Brain microvascular endothelial cell (primary cell): ENCODE measurements at regions not wholly inside any gene's neighbourhood (a gene's known extent, or its start where the extent isn't known, plus 50 kb on each side); places are given as distances from the start of the nearest gene placed in this dataset.
A peak's percentile ranks its signal among the peaks of the same experiment; 100 is the strongest.

Experiments
- DNase-seq: peaks from one replicate; pipeline ENCODE4 v3.0.0-alpha.2; 2020
- H3K27ac ChIP-seq: fragments of 250-450 bp; sonication (Bioruptor Pico); 2 replicates; pipeline ENCODE4 v1.5.1; 2020; ENCODE audit warnings: mild to moderate bottlenecking, moderate library complexity
- H3K27me3 ChIP-seq: fragments of 250-450 bp; sonication (Bioruptor Pico); replicated peaks from 2 replicates; pipeline ENCODE4 v1.5.1; 2020; ENCODE audit warnings: mild to moderate bottlenecking
- H3K36me3 ChIP-seq: fragments of 250-450 bp; sonication (Bioruptor Pico); replicated peaks from 2 replicates; pipeline ENCODE4 v1.5.1; 2020; ENCODE audit warnings: mild to moderate bottlenecking
- H3K4me3 ChIP-seq: 2 replicates; pipeline ENCODE4 v1.5.1; 2011; ENCODE audit warnings: low read depth, mild to moderate bottlenecking, control low read depth, low read length, moderate library complexity
- CTCF ChIP-seq: IDR thresholded peaks from 2 replicates; pipeline ENCODE4 v1.5.1; 2011; ENCODE audit warnings: low read depth, mild to moderate bottlenecking, moderate library complexity, low read length, control low read depth, inconsistent platforms; ENCODE audit errors: missing control alignments
- in situ Hi-C: cut with HindIII; loops from 2 replicates; pipeline ENCODE4 v1.10.0; 2017; ENCODE audit warnings: low sequenced_read_pairs, low pct_ligation_motif_present

GRCh38 chr5:71884926-71885325 is 165.9 kb downstream of the CARTPT start:
- no peak for DNase-seq
- Histone ChIP-seq H3K36me3 (no peaks in the 10 kb centered on the region), H3K4me3 (no peak overlapping the region), H3K27me3 (no peaks in the 10 kb centered on the region), H3K27ac (no peak overlapping the region)
- TF ChIP-seq CTCF: no peak
- in situ Hi-C loops: no loop called here

- in situ Hi-C loops: no loop called here
- no peaks in the 10 kb centered on the region for H3K27me3 ChIP-seq
- no peak for DNase-seq
- no peak overlapping the region for H3K4me3 ChIP-seq
- no peak for TF ChIP-seq CTCF
- no peak overlapping the region for H3K27ac ChIP-seq
- H3K36me3 ChIP-seq: no peaks in the 10 kb centered on the region
Measured at GRCh38 chr5:71886406-71886805, 167.3 kb downstream of the CARTPT start.

GRCh38 chr5:71887680-71888079 is 168.6 kb downstream of the CARTPT start:
- H3K4me3 ChIP-seq: no peak overlapping the region

GRCh38 chr5:71891406-71891805 is 172.3 kb downstream of the CARTPT start:
- TF ChIP-seq CTCF: no peak
- H3K4me3 ChIP-seq: no peak overlapping the region
- no peaks in the 10 kb centered on the region for H3K36me3 ChIP-seq
- no peaks in the 10 kb centered on the region for H3K27me3 ChIP-seq
- H3K27ac ChIP-seq: no peak overlapping the region
- DNase-seq: no peak
- in situ Hi-C loops: no loop called here

More at GRCh38 chr5:71887680-71888079, 168.6 kb downstream of the CARTPT start:
- DNase-seq: peak; percentile 79
- Histone ChIP-seq H3K27ac (peak overlapping the region; percentile 3), H3K27me3 (no peaks in the 10 kb centered on the region), H3K36me3 (no peaks in the 10 kb centered on the region)
- TF ChIP-seq CTCF: no peak
- in situ Hi-C loops: no loop called here

GRCh38 chr5:71891856-71892255 is 172.8 kb downstream of the CARTPT start:
- no peak for TF ChIP-seq CTCF
- no peak overlapping the region for H3K4me3 ChIP-seq
- no peaks in the 10 kb centered on the region for H3K27me3 ChIP-seq
- in situ Hi-C loops: no loop called here
- no peaks in the 10 kb centered on the region for H3K36me3 ChIP-seq
- no peak overlapping the region for H3K27ac ChIP-seq
- DNase-seq: peak; percentile 38

- Histone ChIP-seq H3K36me3 (no peaks in the 10 kb centered on the region), H3K4me3 (no peak overlapping the region), H3K27me3 (no peaks in the 10 kb centered on the region), H3K27ac (no peak overlapping the region)
- no peak for TF ChIP-seq CTCF
- DNase-seq: no peak
- in situ Hi-C loops: no loop called here
Measured at GRCh38 chr5:71892641-71893365, 173.7 kb downstream of the CARTPT start.
